SK-N-SH (cell line): ENCODE measurements at regions not wholly inside any gene's neighbourhood (a gene's known extent, or its start where the extent isn't known, plus 50 kb on each side); places are given as distances from the start of the nearest gene placed in this dataset.

Experiments
- CTCF ChIA-PET: fragments of 300-600, 350-600 bp; formaldehyde crosslinking; extraction: SDS; loops from one replicate; lab custom pipeline; 2021; lab: Yijun Ruan, JAX
- POLR2A ChIA-PET: fragments of 350-600 bp; sonication (Branson Sonifier 250); formaldehyde crosslinking; extraction: SDS; loops from one replicate; lab custom pipeline; 2020; ENCODE audit warnings: antibody characterized with exemption, inconsistent platforms; lab: Yijun Ruan, JAX
- DNase-seq: peaks from one replicate; pipeline ENCODE4 v3.0.0; 2012
- H2AFZ ChIP-seq: fragments of 200-600 bp; sonication (generic); 2 replicates; pipeline ENCODE4 v1.8.1; 2016; ENCODE audit warnings: antibody characterized with exemption, mild to moderate bottlenecking, low read depth
- H3F3A ChIP-seq: fragments of 200-600 bp; sonication (generic); replicated peaks from 2 replicates; pipeline ENCODE3; 2016; ENCODE audit warnings: antibody characterized with exemption, mild to moderate bottlenecking; ENCODE audit not compliant: insufficient read depth
- H3K27ac ChIP-seq, 2 experiments: fragments of 200-500 bp in 1 of 2; fragments of 200-600 bp in 1 of 2; sonication (Bioruptor generic) in 1 of 2; sonication (generic), shearing (Covaris generic) in 1 of 2; 2 replicates each; pipeline versions ENCODE4 v1.5.1 to v1.6.1; 2014 to 2016; ENCODE audit warnings: low read depth in 2 of 2, inconsistent platforms in 1 of 2, low read length in 1 of 2, mild to moderate bottlenecking in 1 of 2, mixed read lengths in 1 of 2
- H3K27me3 ChIP-seq: fragments of 200-600 bp; sonication (generic), shearing (Covaris generic); 2 replicates; pipeline ENCODE4 v1.6.1; 2016; ENCODE audit warnings: mixed run types; ENCODE audit not compliant: insufficient read depth
- H3K36me3 ChIP-seq, 2 experiments: fragments of 200-500 bp in 1 of 2; fragments of 200-600 bp in 1 of 2; sonication (Bioruptor generic) in 1 of 2; sonication (generic) in 1 of 2; replicated peaks in 1 of 2; 2 replicates each; pipeline versions ENCODE3 to v1.5.1; 2014 to 2016; ENCODE audit warnings: low read length in 1 of 2, mild to moderate bottlenecking in 1 of 2; ENCODE audit not compliant: insufficient read depth in 2 of 2, control insufficient read depth in 1 of 2
- H3K4me1 ChIP-seq, 2 experiments: fragments of 200-500 bp in 1 of 2; fragments of 200-600 bp in 1 of 2; sonication (Bioruptor generic) in 1 of 2; sonication (generic), shearing (Covaris generic) in 1 of 2; 2 replicates each; pipeline versions ENCODE4 v1.5.1 to v1.6.1; 2014 to 2016; ENCODE audit warnings: low read depth in 1 of 2, low read length in 1 of 2, mixed run types in 1 of 2; ENCODE audit not compliant: insufficient read depth in 2 of 2, control insufficient read depth in 1 of 2
- H3K4me2 ChIP-seq: fragments of 200-600 bp; sonication (generic), shearing (Covaris generic); 2 replicates; pipeline ENCODE4 v1.6.1; 2017; ENCODE audit warnings: mixed run types
- H3K4me3 ChIP-seq, 2 experiments: fragments of 200-500 bp in 1 of 2; fragments of 200-600 bp in 1 of 2; sonication (Bioruptor generic) in 1 of 2; sonication (generic), shearing (Covaris generic) in 1 of 2; 2 replicates each; pipeline versions ENCODE4 v1.5.1 to v1.8.1; 2014 to 2016; ENCODE audit warnings: low read depth in 2 of 2, inconsistent platforms in 1 of 2, low read length in 1 of 2, mild to moderate bottlenecking in 1 of 2, mixed read lengths in 1 of 2, moderate library complexity in 1 of 2
- H3K79me2 ChIP-seq: fragments of 200-600 bp; sonication (generic); 2 replicates; pipeline ENCODE4 v1.8.1; 2017; ENCODE audit warnings: mild to moderate bottlenecking; ENCODE audit not compliant: insufficient read depth
- H3K9ac ChIP-seq: fragments of 200-600 bp; sonication (generic); 2 replicates; pipeline ENCODE4 v1.6.1; 2017; ENCODE audit warnings: mixed run types
- H3K9me2 ChIP-seq: fragments of 200-600 bp; sonication (generic); 2 replicates; pipeline ENCODE4 v1.6.1; 2017; ENCODE audit warnings: mixed run types
- H3K9me3 ChIP-seq: fragments of 200-600 bp; sonication (generic); 2 replicates; pipeline ENCODE4 v1.6.1; 2017; ENCODE audit warnings: mixed run types, mild to moderate bottlenecking, moderate library complexity
- H4K20me1 ChIP-seq: fragments of 200-600 bp; sonication (generic); 2 replicates; pipeline ENCODE4 v1.6.1; 2017; ENCODE audit warnings: mild to moderate bottlenecking, mixed run types; ENCODE audit not compliant: insufficient read depth
- CHD2 ChIP-seq: fragments of 150-350 bp; IDR thresholded peaks from 2 replicates; pipeline ENCODE4 v1.6.1; 2018; ENCODE audit warnings: low read length; ENCODE audit not compliant: partially characterized antibody
- EP300 ChIP-seq, 2 experiments: IDR thresholded peaks; 2 replicates each; pipeline versions ENCODE4 v1.4.0 to v1.6.1; 2012; ENCODE audit warnings: borderline replicate concordance in 1 of 2, low read depth in 1 of 2, low read length in 1 of 2
- EZH2phosphoT487 ChIP-seq: fragments of 200-600 bp; sonication (generic); IDR thresholded peaks from 2 replicates; pipeline ENCODE4 v1.6.1; 2017; ENCODE audit warnings: low read depth, mixed run types, mild to moderate bottlenecking, antibody characterized with exemption, moderate library complexity, borderline replicate concordance
- FOXM1 ChIP-seq: IDR thresholded peaks from 2 replicates; pipeline ENCODE4 v1.4.0; 2012; ENCODE audit warnings: low read depth, mild to moderate bottlenecking
- GABPA ChIP-seq: IDR thresholded peaks from 2 replicates; pipeline ENCODE4 v1.4.0; 2012; ENCODE audit warnings: low read depth, mild to moderate bottlenecking
- GATA2 ChIP-seq: sonication (generic); formaldehyde crosslinking; IDR thresholded peaks from 2 replicates; pipeline ENCODE4 v1.5.0; 2020; ENCODE audit warnings: mild to moderate bottlenecking, missing genetic modification reagents
- IRF3 ChIP-seq: fragments of 150-350 bp; IDR thresholded peaks from 2 replicates; pipeline ENCODE4 v1.6.1; 2016; ENCODE audit warnings: mild to moderate bottlenecking, low read depth, low read length
- MAX ChIP-seq: IDR thresholded peaks from 2 replicates; pipeline ENCODE4 v1.4.0; 2012; ENCODE audit warnings: low read depth
- MEF2A ChIP-seq: IDR thresholded peaks from 2 replicates; pipeline ENCODE4 v1.4.0; 2012; ENCODE audit warnings: low read depth, borderline replicate concordance
- MXI1 ChIP-seq: IDR thresholded peaks from 2 replicates; pipeline ENCODE4 v1.6.1; 2012; ENCODE audit warnings: mild to moderate bottlenecking, low read depth, low read length, improper control_type of control experiment
- NFIC ChIP-seq: IDR thresholded peaks from 2 replicates; pipeline ENCODE4 v1.4.0; 2012; ENCODE audit warnings: borderline replicate concordance
- NRF1 ChIP-seq: IDR thresholded peaks from 2 replicates; pipeline ENCODE4 v1.6.1; 2012; ENCODE audit warnings: low read depth, mild to moderate bottlenecking, low read length
- RCOR1 ChIP-seq: fragments of 150-350 bp; IDR thresholded peaks from 2 replicates; pipeline ENCODE4 v1.6.1; 2017; ENCODE audit warnings: antibody characterized with exemption, low read length
- RFX5 ChIP-seq: IDR thresholded peaks from 2 replicates; pipeline ENCODE4 v1.6.1; 2012; ENCODE audit warnings: mild to moderate bottlenecking, improper control_type of control experiment, low read length
- RXRA ChIP-seq: IDR thresholded peaks from 2 replicates; pipeline ENCODE4 v1.4.0; 2012; ENCODE audit warnings: low read depth, mild to moderate bottlenecking, borderline replicate concordance
- SMC3 ChIP-seq: IDR thresholded peaks from 2 replicates; pipeline ENCODE4 v1.6.1; 2012; ENCODE audit warnings: low read depth, low read length, improper control_type of control experiment
- TAF1 ChIP-seq: IDR thresholded peaks from 2 replicates; pipeline ENCODE4 v1.6.1; 2012; ENCODE audit warnings: low read depth, mild to moderate bottlenecking, low read length, moderate library complexity, borderline replicate concordance
- USF1 ChIP-seq: IDR thresholded peaks from 2 replicates; pipeline ENCODE4 v1.4.0; 2012; ENCODE audit warnings: low read depth, borderline replicate concordance
- ZBTB33 ChIP-seq: IDR thresholded peaks from 2 replicates; pipeline ENCODE4 v1.4.0; 2012; ENCODE audit warnings: low read depth, borderline replicate concordance
- WGBS: methylation state at CpG from one replicate; pipeline ENCODE4 v1.1.6; 2017; ENCODE audit warnings: low lambda C conversion rate; 5-methylcytosine and 5-hydroxymethylcytosine counted together
- TF ChIP-seq, protein P1 (sequence below): IDR thresholded peaks from 2 replicates; pipeline ENCODE4 v1.6.1; 2012; ENCODE audit warnings: mild to moderate bottlenecking, low read depth, low read length, moderate library complexity

DNA sequence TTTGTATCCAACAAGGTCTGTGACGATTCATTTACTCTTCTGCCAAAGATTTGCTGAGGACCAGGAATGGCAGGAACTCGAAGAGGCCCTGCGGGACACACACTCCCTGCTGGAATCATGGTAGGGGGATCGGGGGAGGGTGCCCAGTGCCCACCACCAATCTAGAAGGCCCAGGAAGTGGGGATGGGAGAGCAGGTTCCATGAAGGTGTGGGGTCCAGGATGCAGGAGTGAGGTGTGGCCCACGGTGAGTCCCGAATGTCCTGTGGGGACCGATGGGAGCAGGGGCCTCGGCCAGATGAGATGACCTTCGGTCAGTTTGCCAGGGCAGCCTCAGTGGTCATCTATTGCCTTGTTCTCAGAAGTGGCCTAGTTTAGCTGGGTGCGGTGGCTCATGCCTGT is 492.7 kb downstream of the BRD1 start:
- Histone ChIP-seq H3K27me3 (no peaks in the 10 kb centered on the region; the same call in 1 of the 2 replicates), H3K4me1 (no peaks in the 10 kb centered on the region; a peak in 1 of 4 replicates), H2AFZ (no peak overlapping the region), H3K9me2 (no peaks in the 10 kb centered on the region), H3K79me2 (no peaks in the 10 kb centered on the region), H3F3A (no peaks in the 10 kb centered on the region), H3K36me3 (no peaks in the 10 kb centered on the region), H3K27ac (no peak overlapping the region), H3K9me3 (no peaks in the 10 kb centered on the region), H4K20me1 (no peaks in the 10 kb centered on the region), H3K4me3 (no peak overlapping the region), H3K9ac (no peak overlapping the region), H3K4me2 (no peak overlapping the region)
- 41% methylated on average over 8 of the region's 10 CpGs for WGBS
- ChIA-PET CTCF (no interaction called here), POLR2A (no interaction called here)
- DNase-seq, result no peak
- no peak for TF ChIP-seq CHD2
- TF ChIP-seq GATA2 (CRISPR knock-in tag), result no peak
- no peak for TF ChIP-seq RFX5
- TF ChIP-seq NFIC, result no peak
- no peak for TF ChIP-seq TAF1
- no peak for TF ChIP-seq EZH2phosphoT487
- TF ChIP-seq IRF3, result no peak
- TF ChIP-seq EP300 (IDR thresholded peaks at IDR 0.05; ENCODE audit: borderline replicate concordance in 1 of 2, low read depth in 1 of 2, low read length in 1 of 2), result no peak
- no peak for TF ChIP-seq FOXM1
- TF ChIP-seq, protein P1, sequence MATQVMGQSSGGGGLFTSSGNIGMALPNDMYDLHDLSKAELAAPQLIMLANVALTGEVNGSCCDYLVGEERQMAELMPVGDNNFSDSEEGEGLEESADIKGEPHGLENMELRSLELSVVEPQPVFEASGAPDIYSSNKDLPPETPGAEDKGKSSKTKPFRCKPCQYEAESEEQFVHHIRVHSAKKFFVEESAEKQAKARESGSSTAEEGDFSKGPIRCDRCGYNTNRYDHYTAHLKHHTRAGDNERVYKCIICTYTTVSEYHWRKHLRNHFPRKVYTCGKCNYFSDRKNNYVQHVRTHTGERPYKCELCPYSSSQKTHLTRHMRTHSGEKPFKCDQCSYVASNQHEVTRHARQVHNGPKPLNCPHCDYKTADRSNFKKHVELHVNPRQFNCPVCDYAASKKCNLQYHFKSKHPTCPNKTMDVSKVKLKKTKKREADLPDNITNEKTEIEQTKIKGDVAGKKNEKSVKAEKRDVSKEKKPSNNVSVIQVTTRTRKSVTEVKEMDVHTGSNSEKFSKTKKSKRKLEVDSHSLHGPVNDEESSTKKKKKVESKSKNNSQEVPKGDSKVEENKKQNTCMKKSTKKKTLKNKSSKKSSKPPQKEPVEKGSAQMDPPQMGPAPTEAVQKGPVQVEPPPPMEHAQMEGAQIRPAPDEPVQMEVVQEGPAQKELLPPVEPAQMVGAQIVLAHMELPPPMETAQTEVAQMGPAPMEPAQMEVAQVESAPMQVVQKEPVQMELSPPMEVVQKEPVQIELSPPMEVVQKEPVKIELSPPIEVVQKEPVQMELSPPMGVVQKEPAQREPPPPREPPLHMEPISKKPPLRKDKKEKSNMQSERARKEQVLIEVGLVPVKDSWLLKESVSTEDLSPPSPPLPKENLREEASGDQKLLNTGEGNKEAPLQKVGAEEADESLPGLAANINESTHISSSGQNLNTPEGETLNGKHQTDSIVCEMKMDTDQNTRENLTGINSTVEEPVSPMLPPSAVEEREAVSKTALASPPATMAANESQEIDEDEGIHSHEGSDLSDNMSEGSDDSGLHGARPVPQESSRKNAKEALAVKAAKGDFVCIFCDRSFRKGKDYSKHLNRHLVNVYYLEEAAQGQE, result no peak
- no peak for TF ChIP-seq ZBTB33
- TF ChIP-seq SMC3, result no peak
- no peak for TF ChIP-seq MAX
- no peak for TF ChIP-seq MXI1
- TF ChIP-seq RCOR1, result no peak
- no peak for TF ChIP-seq USF1
- TF ChIP-seq NRF1, result no peak
- TF ChIP-seq RXRA, result no peak
- no peak for TF ChIP-seq GABPA
- TF ChIP-seq MEF2A, result no peak
